GM12872 (cell line): ENCODE measurements at regions not wholly inside any gene's neighbourhood (a gene's known extent, or its start where the extent isn't known, plus 50 kb on each side); places are given as distances from the start of the nearest gene placed in this dataset.

Experiments used
- TF ChIP-seq, protein P1 (sequence below): IDR thresholded peaks from 3 replicates; pipeline ENCODE4 v1.5.1; 2011; ENCODE audit warnings: low read depth, mild to moderate bottlenecking, low read length, moderate library complexity; ENCODE audit not compliant: insufficient read depth

GRCh38 chr4:31298737-31299136, 578.6 kb downstream of the PCDH7 start:
- TF ChIP-seq, protein P1, sequence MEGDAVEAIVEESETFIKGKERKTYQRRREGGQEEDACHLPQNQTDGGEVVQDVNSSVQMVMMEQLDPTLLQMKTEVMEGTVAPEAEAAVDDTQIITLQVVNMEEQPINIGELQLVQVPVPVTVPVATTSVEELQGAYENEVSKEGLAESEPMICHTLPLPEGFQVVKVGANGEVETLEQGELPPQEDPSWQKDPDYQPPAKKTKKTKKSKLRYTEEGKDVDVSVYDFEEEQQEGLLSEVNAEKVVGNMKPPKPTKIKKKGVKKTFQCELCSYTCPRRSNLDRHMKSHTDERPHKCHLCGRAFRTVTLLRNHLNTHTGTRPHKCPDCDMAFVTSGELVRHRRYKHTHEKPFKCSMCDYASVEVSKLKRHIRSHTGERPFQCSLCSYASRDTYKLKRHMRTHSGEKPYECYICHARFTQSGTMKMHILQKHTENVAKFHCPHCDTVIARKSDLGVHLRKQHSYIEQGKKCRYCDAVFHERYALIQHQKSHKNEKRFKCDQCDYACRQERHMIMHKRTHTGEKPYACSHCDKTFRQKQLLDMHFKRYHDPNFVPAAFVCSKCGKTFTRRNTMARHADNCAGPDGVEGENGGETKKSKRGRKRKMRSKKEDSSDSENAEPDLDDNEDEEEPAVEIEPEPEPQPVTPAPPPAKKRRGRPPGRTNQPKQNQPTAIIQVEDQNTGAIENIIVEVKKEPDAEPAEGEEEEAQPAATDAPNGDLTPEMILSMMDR = no peak

- TF ChIP-seq, protein P1 = no peak
These were observed 586.9 kb downstream of the PCDH7 start for GRCh38 chr4:31307029-31307428.

DNA sequence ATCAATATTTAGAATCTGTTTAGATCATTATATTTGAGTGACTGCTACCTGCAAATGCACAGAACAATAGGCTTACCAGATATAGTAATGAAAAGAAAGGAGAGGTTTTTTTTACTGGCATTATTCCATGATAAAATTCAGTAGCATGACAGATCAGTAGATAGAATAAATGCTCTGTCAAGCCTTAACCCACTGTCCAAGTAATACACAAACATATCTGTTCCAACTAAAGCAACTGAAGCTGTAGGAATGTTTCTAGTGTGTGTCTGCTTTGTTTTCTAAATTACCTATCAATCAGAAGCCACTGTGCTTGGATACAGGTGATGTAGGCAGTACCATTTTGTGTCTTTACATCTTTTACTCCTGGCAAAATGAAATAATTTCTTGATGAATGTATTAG, 604.6 kb downstream of the PCDH7 start:
- TF ChIP-seq, protein P1 = no peak

- TF ChIP-seq, protein P1 = no peak
These were observed 605.1 kb downstream of the PCDH7 start for GRCh38 chr4:31325300-31325699.

GRCh38 chr4:31327031-31327430, 606.9 kb downstream of the PCDH7 start:
- TF ChIP-seq, protein P1 = no peak

GRCh38 chr4:31328932-31329331, 608.8 kb downstream of the PCDH7 start:
- TF ChIP-seq, protein P1 = no peak

DNA sequence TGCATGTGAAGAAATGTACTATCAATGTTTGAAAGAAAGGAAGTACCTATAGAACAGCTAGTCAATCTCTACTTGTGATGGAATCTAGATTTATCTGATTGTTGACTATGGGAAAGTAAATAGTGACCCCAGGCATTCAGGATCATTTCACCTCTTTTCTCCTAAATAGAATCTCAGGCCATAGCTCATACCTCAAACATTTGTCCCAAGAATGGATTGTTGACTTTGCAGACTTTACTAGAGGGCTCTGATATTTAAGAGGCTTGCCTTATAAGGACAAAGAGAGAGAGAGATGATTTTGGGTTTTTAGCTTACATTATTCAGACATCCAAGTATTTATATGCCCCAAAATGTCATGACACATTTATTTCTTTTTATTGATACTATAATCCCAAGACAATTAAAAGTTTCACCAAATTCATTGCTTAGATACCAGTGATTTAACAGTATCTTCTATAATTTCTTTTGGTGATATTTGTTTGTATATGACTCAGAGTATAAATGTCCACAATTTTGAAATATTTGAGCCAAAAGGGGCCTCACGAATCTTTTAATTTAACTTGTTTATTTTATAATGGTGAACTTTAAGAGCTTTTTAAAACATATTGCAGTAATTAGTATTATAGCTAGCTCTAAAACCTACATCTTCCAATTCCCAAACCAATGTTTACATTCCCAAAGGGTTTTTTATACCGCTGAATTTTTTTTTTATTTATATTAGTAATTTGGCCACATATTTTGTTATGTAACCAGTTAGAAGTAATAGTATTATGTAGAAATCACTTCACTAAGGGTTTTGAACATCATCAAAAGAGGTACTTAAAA, 614.1 kb downstream of the PCDH7 start:
- TF ChIP-seq, protein P1 = no peak

DNA sequence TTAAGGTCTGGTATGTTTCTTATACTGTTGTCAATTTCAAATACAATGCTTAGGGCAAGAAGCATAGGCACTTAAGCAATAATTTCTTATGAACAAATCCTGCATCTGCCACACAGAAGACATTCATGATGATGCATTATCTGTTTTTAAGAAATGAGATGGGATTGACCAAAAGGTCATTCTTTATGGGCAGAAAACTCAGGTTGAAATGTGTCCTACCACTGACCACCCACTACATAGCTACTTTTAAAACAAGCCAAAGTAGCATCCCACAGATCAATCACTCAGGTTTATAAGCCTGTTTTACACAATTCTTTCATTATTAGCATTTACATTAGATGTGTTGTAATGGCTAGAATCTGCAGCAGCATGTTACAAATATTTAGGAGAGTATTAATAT, 617.8 kb downstream of the PCDH7 start:
- TF ChIP-seq, protein P1 = no peak
